Raji (cell line): ENCODE measurements at regions not wholly inside any gene's neighbourhood (a gene's known extent, or its start where the extent isn't known, plus 50 kb on each side); places are given as distances from the start of the nearest gene placed in this dataset.

Experiments used
- POLR2A ChIP-seq: IDR thresholded peaks from 2 replicates; pipeline ENCODE4 v1.6.1; 2011; ENCODE audit warnings: low read depth, low read length, control low read depth; ENCODE audit not compliant: insufficient read depth

GRCh38 chr11:127818625-127819024 lies 768.7 kb downstream of the ETS1 start:
- no peak for TF ChIP-seq POLR2A

- TF ChIP-seq POLR2A = no peak
These were observed 770.4 kb downstream of the ETS1 start for GRCh38 chr11:127816962-127817361.

GRCh38 chr11:127815331-127815730 lies 772.0 kb downstream of the ETS1 start:
- TF ChIP-seq POLR2A = no peak

- no peak for TF ChIP-seq POLR2A
These were observed 780.9 kb downstream of the ETS1 start for GRCh38 chr11:127806501-127806900.

- TF ChIP-seq POLR2A = no peak
These were observed 781.6 kb downstream of the ETS1 start for GRCh38 chr11:127805771-127806170.

- no peak for TF ChIP-seq POLR2A
These were observed 782.5 kb downstream of the ETS1 start for GRCh38 chr11:127804747-127805400.

GRCh38 chr11:127803755-127804154 lies 783.6 kb downstream of the ETS1 start:
- no peak for TF ChIP-seq POLR2A

GRCh38 chr11:127800989-127801688 lies 786.2 kb downstream of the ETS1 start:
- no peak for TF ChIP-seq POLR2A

GRCh38 chr11:127795326-127795725 lies 792.0 kb downstream of the ETS1 start:
- TF ChIP-seq POLR2A = no peak

GRCh38 chr11:127791844-127792243 lies 791.3 kb upstream of the KIRREL3 start:
- no peak for TF ChIP-seq POLR2A

- no peak for TF ChIP-seq POLR2A
These were observed 790.0 kb upstream of the KIRREL3 start for GRCh38 chr11:127790592-127790991.

GRCh38 chr11:127789927-127790326 lies 789.4 kb upstream of the KIRREL3 start:
- no peak for TF ChIP-seq POLR2A

GRCh38 chr11:127766734-127767133 lies 766.2 kb upstream of the KIRREL3 start:
- TF ChIP-seq POLR2A = no peak

- TF ChIP-seq POLR2A = no peak
These were observed 738.3 kb upstream of the KIRREL3 start for GRCh38 chr11:127738771-127739286.

- TF ChIP-seq POLR2A = no peak
These were observed 736.9 kb upstream of the KIRREL3 start for GRCh38 chr11:127737499-127737898.

GRCh38 chr11:127733552-127733951 lies 733.0 kb upstream of the KIRREL3 start:
- TF ChIP-seq POLR2A = no peak
